Erythroblast (primary cell): ENCODE measurements at regions not wholly inside any gene's neighbourhood (a gene's known extent, or its start where the extent isn't known, plus 50 kb on each side); places are given as distances from the start of the nearest gene placed in this dataset.
A peak's percentile ranks its signal among the peaks of the same experiment; 100 is the strongest.

Experiments
- DNase-seq, 2 experiments: peaks; one replicate each; lab custom pipeline; 2025; lab: John Stamatoyannopoulos, UW
- GATA1 ChIP-seq: IDR thresholded peaks from 2 replicates; pipeline ENCODE4 v1.6.1; 2011; ENCODE audit warnings: low read depth, mild to moderate bottlenecking, control low read depth, low read length, moderate library complexity
- POLR2A ChIP-seq: IDR thresholded peaks from 2 replicates; pipeline ENCODE4 v1.6.1; 2011; ENCODE audit warnings: mild to moderate bottlenecking, low read length

GRCh38 chr12:43113135-43113534 is 438.9 kb downstream of the ADAMTS20 start:
- peak; percentile 10 to 26 for DNase-seq
- TF ChIP-seq GATA1 (no peak), POLR2A (no peak)

- TF ChIP-seq POLR2A: no peak
- no peak for TF ChIP-seq GATA1
- DNase-seq: peak; percentile 30 to 73
Observed at GRCh38 chr12:43112101-43112920, 439.7 kb downstream of the ADAMTS20 start.

GRCh38 chr12:43111608-43112007 is 440.4 kb downstream of the ADAMTS20 start:
- DNase-seq: peak in 1 of 2 experiments; percentile 4
- no peak for TF ChIP-seq GATA1
- no peak for TF ChIP-seq POLR2A

GRCh38 chr12:43109631-43110345 is 442.2 kb downstream of the ADAMTS20 start:
- no peak for DNase-seq
- no peak for TF ChIP-seq GATA1
- TF ChIP-seq POLR2A: no peak

GRCh38 chr12:43108656-43109055 is 443.3 kb downstream of the ADAMTS20 start:
- no peak for TF ChIP-seq POLR2A
- no peak for TF ChIP-seq GATA1
- no peak for DNase-seq

GRCh38 chr12:43107026-43107775 is 444.8 kb downstream of the ADAMTS20 start:
- DNase-seq: no peak

GRCh38 chr12:43106355-43106754 is 445.6 kb downstream of the ADAMTS20 start:
- no peak for DNase-seq

More at GRCh38 chr12:43107026-43107775, 444.8 kb downstream of the ADAMTS20 start:
- TF ChIP-seq GATA1: no peak

GRCh38 chr12:43105426-43105981 is 446.5 kb downstream of the ADAMTS20 start:
- peak in 1 of 2 experiments; percentile 5 for DNase-seq
- TF ChIP-seq GATA1 (no peak), POLR2A (no peak)

More at GRCh38 chr12:43106355-43106754, 445.6 kb downstream of the ADAMTS20 start:
- no peak for TF ChIP-seq GATA1

- no peak for TF ChIP-seq POLR2A
- TF ChIP-seq GATA1: no peak
- DNase-seq: no peak
Observed at GRCh38 chr12:43104494-43104893, 447.5 kb downstream of the ADAMTS20 start.

- DNase-seq: no peak
- TF ChIP-seq POLR2A: no peak
Observed at GRCh38 chr12:43103866-43104265, 448.1 kb downstream of the ADAMTS20 start.

- DNase-seq: no peak
- TF ChIP-seq POLR2A (no peak), GATA1 (no peak)
Observed at GRCh38 chr12:43102546-43103264, 449.3 kb downstream of the ADAMTS20 start.

GRCh38 chr12:43100231-43100630 is 451.8 kb downstream of the ADAMTS20 start:
- no peak for DNase-seq
- TF ChIP-seq GATA1 (no peak), POLR2A (no peak)

- TF ChIP-seq POLR2A (no peak), GATA1 (no peak)
- no peak for DNase-seq
Observed at GRCh38 chr12:43099691-43100163, 452.3 kb downstream of the ADAMTS20 start.
